ENCODE measurements at regions not wholly inside any gene's neighbourhood (a gene's known extent, or its start where the extent isn't known, plus 50 kb on each side); places are given as distances from the start of the nearest gene placed in this dataset.

DNA sequence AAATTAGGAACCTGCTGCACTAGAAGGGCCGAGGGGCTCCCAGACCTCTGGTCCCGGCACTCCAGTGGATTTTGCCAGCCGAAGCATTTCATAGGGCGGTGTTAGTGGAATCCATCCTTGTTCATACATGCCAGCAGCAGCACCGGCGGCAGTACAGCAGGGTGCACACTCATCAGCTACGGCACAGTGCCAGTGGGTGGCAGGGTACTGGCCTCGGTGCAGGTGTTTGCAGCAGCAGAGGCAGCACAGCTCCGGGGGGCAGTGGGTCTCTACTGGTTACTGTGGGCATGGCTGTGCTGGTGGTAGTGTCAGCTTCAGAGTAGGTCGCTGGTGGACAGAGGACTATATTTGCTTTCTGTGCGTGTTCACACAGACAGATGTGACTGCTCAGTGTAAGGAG is 985.7 kb downstream of the CDH8 start:
- TF ChIP-seq, protein P1, sequence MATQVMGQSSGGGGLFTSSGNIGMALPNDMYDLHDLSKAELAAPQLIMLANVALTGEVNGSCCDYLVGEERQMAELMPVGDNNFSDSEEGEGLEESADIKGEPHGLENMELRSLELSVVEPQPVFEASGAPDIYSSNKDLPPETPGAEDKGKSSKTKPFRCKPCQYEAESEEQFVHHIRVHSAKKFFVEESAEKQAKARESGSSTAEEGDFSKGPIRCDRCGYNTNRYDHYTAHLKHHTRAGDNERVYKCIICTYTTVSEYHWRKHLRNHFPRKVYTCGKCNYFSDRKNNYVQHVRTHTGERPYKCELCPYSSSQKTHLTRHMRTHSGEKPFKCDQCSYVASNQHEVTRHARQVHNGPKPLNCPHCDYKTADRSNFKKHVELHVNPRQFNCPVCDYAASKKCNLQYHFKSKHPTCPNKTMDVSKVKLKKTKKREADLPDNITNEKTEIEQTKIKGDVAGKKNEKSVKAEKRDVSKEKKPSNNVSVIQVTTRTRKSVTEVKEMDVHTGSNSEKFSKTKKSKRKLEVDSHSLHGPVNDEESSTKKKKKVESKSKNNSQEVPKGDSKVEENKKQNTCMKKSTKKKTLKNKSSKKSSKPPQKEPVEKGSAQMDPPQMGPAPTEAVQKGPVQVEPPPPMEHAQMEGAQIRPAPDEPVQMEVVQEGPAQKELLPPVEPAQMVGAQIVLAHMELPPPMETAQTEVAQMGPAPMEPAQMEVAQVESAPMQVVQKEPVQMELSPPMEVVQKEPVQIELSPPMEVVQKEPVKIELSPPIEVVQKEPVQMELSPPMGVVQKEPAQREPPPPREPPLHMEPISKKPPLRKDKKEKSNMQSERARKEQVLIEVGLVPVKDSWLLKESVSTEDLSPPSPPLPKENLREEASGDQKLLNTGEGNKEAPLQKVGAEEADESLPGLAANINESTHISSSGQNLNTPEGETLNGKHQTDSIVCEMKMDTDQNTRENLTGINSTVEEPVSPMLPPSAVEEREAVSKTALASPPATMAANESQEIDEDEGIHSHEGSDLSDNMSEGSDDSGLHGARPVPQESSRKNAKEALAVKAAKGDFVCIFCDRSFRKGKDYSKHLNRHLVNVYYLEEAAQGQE (IDR thresholded peaks at IDR 0.05), result no peak
- TF ChIP-seq, protein P2, sequence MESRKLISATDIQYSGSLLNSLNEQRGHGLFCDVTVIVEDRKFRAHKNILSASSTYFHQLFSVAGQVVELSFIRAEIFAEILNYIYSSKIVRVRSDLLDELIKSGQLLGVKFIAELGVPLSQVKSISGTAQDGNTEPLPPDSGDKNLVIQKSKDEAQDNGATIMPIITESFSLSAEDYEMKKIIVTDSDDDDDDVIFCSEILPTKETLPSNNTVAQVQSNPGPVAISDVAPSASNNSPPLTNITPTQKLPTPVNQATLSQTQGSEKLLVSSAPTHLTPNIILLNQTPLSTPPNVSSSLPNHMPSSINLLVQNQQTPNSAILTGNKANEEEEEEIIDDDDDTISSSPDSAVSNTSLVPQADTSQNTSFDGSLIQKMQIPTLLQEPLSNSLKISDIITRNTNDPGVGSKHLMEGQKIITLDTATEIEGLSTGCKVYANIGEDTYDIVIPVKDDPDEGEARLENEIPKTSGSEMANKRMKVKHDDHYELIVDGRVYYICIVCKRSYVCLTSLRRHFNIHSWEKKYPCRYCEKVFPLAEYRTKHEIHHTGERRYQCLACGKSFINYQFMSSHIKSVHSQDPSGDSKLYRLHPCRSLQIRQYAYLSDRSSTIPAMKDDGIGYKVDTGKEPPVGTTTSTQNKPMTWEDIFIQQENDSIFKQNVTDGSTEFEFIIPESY (IDR thresholded peaks at IDR 0.05), result no peak
- TF ChIP-seq SP1 (IDR thresholded peaks at IDR 0.05) (no peak), YY1 (IDR thresholded peaks at IDR 0.05) (no peak), RXRA (IDR thresholded peaks at IDR 0.05) (no peak), GABPA (IDR thresholded peaks at IDR 0.05 in 1 of 2, conservative IDR thresholded peaks at IDR 0.05 in 1 of 2) (no peak), FOXA2 (IDR thresholded peaks at IDR 0.05) (no peak), NR2F2 (IDR thresholded peaks at IDR 0.05) (no peak), HNF4A (conservative IDR thresholded peaks at IDR 0.05) (no peak)
- TF ChIP-seq, protein P3, sequence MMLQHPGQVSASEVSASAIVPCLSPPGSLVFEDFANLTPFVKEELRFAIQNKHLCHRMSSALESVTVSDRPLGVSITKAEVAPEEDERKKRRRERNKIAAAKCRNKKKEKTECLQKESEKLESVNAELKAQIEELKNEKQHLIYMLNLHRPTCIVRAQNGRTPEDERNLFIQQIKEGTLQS (IDR thresholded peaks at IDR 0.05), result no peak
- Histone ChIP-seq H3K4me1 (ENCODE audit: control insufficient read depth in 4 of 4, insufficient read depth in 4 of 4, low read length in 3 of 4) (no peaks in the 10 kb centered on the region), H3K9me3 (ENCODE audit: control insufficient read depth in 4 of 4, low read length in 3 of 4) (no peaks in the 10 kb centered on the region), H3K27ac (ENCODE audit: low read depth in 1 of 2, low read length in 2 of 2) (no peak overlapping the region), H3K36me3 (ENCODE audit: control insufficient read depth in 4 of 4, insufficient read depth in 3 of 4, low read depth in 1 of 4, low read length in 3 of 4) (no peaks in the 10 kb centered on the region), H3K4me3 (ENCODE audit: low read depth in 1 of 3, low read length in 3 of 3) (no peak overlapping the region), H3K9ac (ENCODE audit: low read depth in 1 of 2, low read length in 2 of 2) (no peak overlapping the region), H3K27me3 (ENCODE audit: control insufficient read depth in 4 of 4, insufficient read depth in 4 of 4, low read length in 3 of 4) (no peaks in the 10 kb centered on the region)
- WGBS, result 77% methylated on average over 11 of the region's 11 CpGs
- no peak for DNase-seq (ENCODE audit: low spot score)

DNA sequence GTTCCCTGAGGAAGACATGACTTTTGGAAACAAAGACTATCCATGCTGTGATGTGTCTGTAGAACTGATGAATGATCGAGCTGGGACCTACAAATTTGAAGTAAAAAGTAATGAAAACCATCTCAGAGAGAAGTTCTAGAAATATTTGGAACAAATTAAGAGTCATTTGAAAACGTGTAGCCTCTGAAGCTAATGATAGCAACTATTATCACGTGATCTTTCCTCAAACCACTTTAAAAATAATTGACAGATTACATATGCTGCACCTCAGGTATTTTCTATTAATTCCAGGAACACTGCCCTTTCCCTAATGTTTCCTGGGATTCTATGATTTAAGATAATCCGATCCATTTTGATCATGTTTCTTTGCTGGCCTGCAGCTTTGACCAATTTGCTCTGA is 990.3 kb downstream of the CDH8 start:
- H3K4me1 ChIP-seq (ENCODE audit: control insufficient read depth in 4 of 4, insufficient read depth in 4 of 4, low read length in 3 of 4), result no peaks in the 10 kb centered on the region
- DNase-seq (ENCODE audit: low spot score), result no peak
- H3K9ac ChIP-seq (ENCODE audit: low read depth in 1 of 2, low read length in 2 of 2), result no peak overlapping the region
- no peak overlapping the region for H3K27ac ChIP-seq (ENCODE audit: low read depth in 1 of 2, low read length in 2 of 2)
- H3K9me3 ChIP-seq (ENCODE audit: control insufficient read depth in 4 of 4, low read length in 3 of 4), result no peaks in the 10 kb centered on the region
- no peak overlapping the region for H3K4me3 ChIP-seq (ENCODE audit: low read depth in 1 of 3, low read length in 3 of 3)
- H3K36me3 ChIP-seq (ENCODE audit: control insufficient read depth in 4 of 4, insufficient read depth in 3 of 4, low read depth in 1 of 4, low read length in 3 of 4), result no peaks in the 10 kb centered on the region
- TF ChIP-seq YY1 (IDR thresholded peaks at IDR 0.05) (no peak), SP1 (IDR thresholded peaks at IDR 0.05) (no peak), RAD21 (IDR thresholded peaks at IDR 0.05) (no peak), HNF4A (conservative IDR thresholded peaks at IDR 0.05) (no peak), TAF1 (conservative IDR thresholded peaks at IDR 0.05) (no peak), EGR1 (IDR thresholded peaks at IDR 0.05; ENCODE audit: low read depth in 2 of 2) (no peak), FOXA1 (IDR thresholded peaks at IDR 0.05) (no peak), NR2F2 (IDR thresholded peaks at IDR 0.05) (no peak), GABPA (IDR thresholded peaks at IDR 0.05 in 1 of 2, conservative IDR thresholded peaks at IDR 0.05 in 1 of 2) (no peak), FOXA2 (IDR thresholded peaks at IDR 0.05) (no peak)
- TF ChIP-seq, protein P4, sequence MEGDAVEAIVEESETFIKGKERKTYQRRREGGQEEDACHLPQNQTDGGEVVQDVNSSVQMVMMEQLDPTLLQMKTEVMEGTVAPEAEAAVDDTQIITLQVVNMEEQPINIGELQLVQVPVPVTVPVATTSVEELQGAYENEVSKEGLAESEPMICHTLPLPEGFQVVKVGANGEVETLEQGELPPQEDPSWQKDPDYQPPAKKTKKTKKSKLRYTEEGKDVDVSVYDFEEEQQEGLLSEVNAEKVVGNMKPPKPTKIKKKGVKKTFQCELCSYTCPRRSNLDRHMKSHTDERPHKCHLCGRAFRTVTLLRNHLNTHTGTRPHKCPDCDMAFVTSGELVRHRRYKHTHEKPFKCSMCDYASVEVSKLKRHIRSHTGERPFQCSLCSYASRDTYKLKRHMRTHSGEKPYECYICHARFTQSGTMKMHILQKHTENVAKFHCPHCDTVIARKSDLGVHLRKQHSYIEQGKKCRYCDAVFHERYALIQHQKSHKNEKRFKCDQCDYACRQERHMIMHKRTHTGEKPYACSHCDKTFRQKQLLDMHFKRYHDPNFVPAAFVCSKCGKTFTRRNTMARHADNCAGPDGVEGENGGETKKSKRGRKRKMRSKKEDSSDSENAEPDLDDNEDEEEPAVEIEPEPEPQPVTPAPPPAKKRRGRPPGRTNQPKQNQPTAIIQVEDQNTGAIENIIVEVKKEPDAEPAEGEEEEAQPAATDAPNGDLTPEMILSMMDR (IDR thresholded peaks at IDR 0.05; ENCODE audit: low read depth, low read length, missing input control), result no peak
- TF ChIP-seq, protein P1 (IDR thresholded peaks at IDR 0.05), result no peak
- no peaks in the 10 kb centered on the region for H3K27me3 ChIP-seq (ENCODE audit: control insufficient read depth in 4 of 4, insufficient read depth in 4 of 4, low read length in 3 of 4)
- WGBS, result 34% methylated on average over 4 of the region's 4 CpGs

Measured in liver (tissue), 8 donors.